Upper lobe of right lung (tissue), 1 donor: ENCODE measurements at regions not wholly inside any gene's neighbourhood (a gene's known extent, or its start where the extent isn't known, plus 50 kb on each side); places are given as distances from the start of the nearest gene placed in this dataset.

Source experiments
- ATAC-seq: fragments of 200-7000 bp; cut with Tn5 transposase; one replicate; pipeline ENCODE4 v1.9.1; 2020; ENCODE audit warnings: mild to moderate bottlenecking, moderate library complexity
- DNase-seq: peaks from one replicate; pipeline ENCODE4 v3.0.0-alpha.2; 2020
- H3K27ac ChIP-seq: fragments of 200-600 bp; one replicate; pipeline ENCODE4 v1.8.0; 2022
- H3K27me3 ChIP-seq: fragments of 200-600 bp; one replicate; pipeline ENCODE4 v1.8.0; 2022; ENCODE audit warnings: mild to moderate bottlenecking
- H3K36me3 ChIP-seq: fragments of 200-600 bp; one replicate; pipeline ENCODE4 v1.8.0; 2022
- H3K4me1 ChIP-seq: fragments of 200-600 bp; one replicate; pipeline ENCODE4 v1.8.0; 2022
- H3K4me3 ChIP-seq: fragments of 200-600 bp; one replicate; pipeline ENCODE4 v1.8.0; 2022; ENCODE audit warnings: mild to moderate bottlenecking
- H3K9me3 ChIP-seq: fragments of 200-600 bp; one replicate; pipeline ENCODE4 v1.8.0; 2022
- CTCF ChIP-seq: fragments of 200-600 bp; IDR thresholded peaks from one replicate; pipeline ENCODE4 v1.8.0; 2022; ENCODE audit warnings: antibody characterized with exemption
- intact Hi-C: fragments of 100-400 bp; cut with DNase I; formaldehyde crosslinking; loops from one replicate; pipeline ENCODE4 v1.11.0; 2022
- donor health status: DM: no; HTN: yes; CAD: no; lungs with severe emphysema.

- no peak for TF ChIP-seq CTCF
- Histone ChIP-seq H3K4me1 (no peaks in the 10 kb centered on the region), H3K27me3 (peaks cover 16% of the 10 kb centered on the region), H3K27ac (no peak overlapping the region), H3K36me3 (no peaks in the 10 kb centered on the region), H3K4me3 (no peak overlapping the region), H3K9me3 (no peaks in the 10 kb centered on the region)
- intact Hi-C loops = no loop called here
- no peak for DNase-seq
- no peak for ATAC-seq
These were observed 315.5 kb upstream of the OR4E1 start for GRCh38 chr14:21989090-21989489.

DNA sequence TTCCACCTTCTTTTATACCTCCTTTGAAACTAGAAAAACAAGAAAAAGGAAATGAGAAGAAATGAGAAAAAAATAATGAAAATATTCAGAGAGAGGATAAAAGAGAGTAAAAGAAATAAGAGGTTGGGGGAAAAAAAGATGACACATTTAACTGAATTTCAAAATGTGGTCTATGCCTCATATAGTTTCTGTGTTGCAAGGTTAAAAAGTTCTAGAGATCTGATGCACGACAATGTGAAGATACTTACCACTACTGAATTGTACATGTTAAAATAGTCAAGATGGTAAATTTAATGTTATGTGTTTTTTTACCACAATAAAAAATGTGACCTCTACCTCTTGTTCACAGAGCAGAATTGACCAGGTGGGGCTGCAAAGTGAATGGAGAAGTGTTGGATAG, 314.8 kb upstream of the OR4E1 start:
- no peak overlapping the region for H3K27ac ChIP-seq
- H3K36me3 ChIP-seq = no peaks in the 10 kb centered on the region
- DNase-seq (no peak), ATAC-seq (no peak)
- no peaks in the 10 kb centered on the region for H3K4me1 ChIP-seq
- intact Hi-C loops = no loop called here
- H3K4me3 ChIP-seq = no peak overlapping the region
- TF ChIP-seq CTCF = no peak
- peaks cover 16% of the 10 kb centered on the region for H3K27me3 ChIP-seq
- no peaks in the 10 kb centered on the region for H3K9me3 ChIP-seq

- Histone ChIP-seq H3K9me3 (no peaks in the 10 kb centered on the region), H3K27me3 (peaks cover 13% of the 10 kb centered on the region), H3K36me3 (no peaks in the 10 kb centered on the region), H3K4me3 (no peak overlapping the region), H3K4me1 (no peaks in the 10 kb centered on the region), H3K27ac (no peak overlapping the region)
- DNase-seq = no peak
- intact Hi-C loops = no loop called here
- ATAC-seq = peak; percentile 65
- TF ChIP-seq CTCF = peak; percentile 47
These were observed 314.3 kb upstream of the OR4E1 start for GRCh38 chr14:21987937-21988336.

GRCh38 chr14:21985081-21985480, 311.5 kb upstream of the OR4E1 start:
- TF ChIP-seq CTCF = no peak
- DNase-seq (no peak), ATAC-seq (no peak)
- H3K4me3 ChIP-seq = no peak overlapping the region
- no peaks in the 10 kb centered on the region for H3K27me3 ChIP-seq
- H3K36me3 ChIP-seq = no peaks in the 10 kb centered on the region
- H3K4me1 ChIP-seq = no peaks in the 10 kb centered on the region
- intact Hi-C loops = no loop called here
- H3K9me3 ChIP-seq = no peaks in the 10 kb centered on the region
- H3K27ac ChIP-seq = no peak overlapping the region

GRCh38 chr14:21978999-21979314, 305.3 kb upstream of the OR4E1 start:
- ATAC-seq (no peak), DNase-seq (no peak)
- Histone ChIP-seq H3K27me3 (no peaks in the 10 kb centered on the region), H3K27ac (no peak overlapping the region), H3K36me3 (no peaks in the 10 kb centered on the region), H3K4me1 (no peaks in the 10 kb centered on the region), H3K9me3 (no peaks in the 10 kb centered on the region), H3K4me3 (no peak overlapping the region)
- intact Hi-C loops = no loop called here
- TF ChIP-seq CTCF = no peak

DNA sequence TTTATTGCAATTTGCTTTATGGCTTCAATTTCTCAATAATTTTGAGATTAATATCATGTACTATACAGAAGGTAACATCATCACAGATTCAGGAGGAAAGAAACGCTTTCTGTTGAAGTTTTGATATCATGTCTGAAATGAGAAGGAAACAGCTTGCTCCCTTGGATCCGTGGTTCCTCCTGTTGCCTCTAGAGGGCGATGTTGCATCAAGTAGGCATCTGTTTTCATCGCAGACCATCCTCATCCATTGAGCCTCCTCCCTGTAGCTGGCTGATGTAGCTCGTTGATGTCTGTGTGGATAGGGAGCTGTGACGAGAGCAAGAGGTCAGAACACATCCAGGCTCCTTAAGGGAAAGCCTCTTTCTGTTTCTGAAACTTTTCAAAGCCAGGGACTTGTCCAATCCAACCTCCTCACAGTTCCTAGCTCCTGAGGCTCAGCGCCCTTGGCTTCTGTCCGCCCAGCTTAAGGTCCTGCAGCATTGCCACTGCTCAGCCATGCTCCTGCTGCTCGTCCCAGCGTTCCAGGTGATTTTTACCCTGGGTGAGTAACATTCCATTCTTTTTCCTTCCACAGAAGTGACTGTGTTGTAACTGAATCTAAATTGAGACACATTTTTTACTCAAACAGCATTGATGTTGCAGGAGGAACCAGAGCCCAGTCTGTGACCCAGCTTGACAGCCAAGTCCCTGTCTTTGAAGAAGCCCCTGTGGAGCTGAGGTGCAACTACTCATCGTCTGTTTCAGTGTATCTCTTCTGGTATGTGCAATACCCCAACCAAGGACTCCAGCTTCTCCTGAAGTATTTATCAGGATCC, 304.8 kb upstream of the OR4E1 start:
- no peak overlapping the region for H3K4me3 ChIP-seq
- no peaks in the 10 kb centered on the region for H3K27me3 ChIP-seq
- H3K4me1 ChIP-seq = no peaks in the 10 kb centered on the region
- H3K36me3 ChIP-seq = no peaks in the 10 kb centered on the region
- intact Hi-C loops = no loop called here
- no peaks in the 10 kb centered on the region for H3K9me3 ChIP-seq
- H3K27ac ChIP-seq = no peak overlapping the region
- TF ChIP-seq CTCF = peak; percentile 77
- DNase-seq (peak; percentile 61), ATAC-seq (peak; percentile 84)
